ENCODE measurements at regions not wholly inside any gene's neighbourhood (a gene's known extent, or its start where the extent isn't known, plus 50 kb on each side); places are given as distances from the start of the nearest gene placed in this dataset.

DNA sequence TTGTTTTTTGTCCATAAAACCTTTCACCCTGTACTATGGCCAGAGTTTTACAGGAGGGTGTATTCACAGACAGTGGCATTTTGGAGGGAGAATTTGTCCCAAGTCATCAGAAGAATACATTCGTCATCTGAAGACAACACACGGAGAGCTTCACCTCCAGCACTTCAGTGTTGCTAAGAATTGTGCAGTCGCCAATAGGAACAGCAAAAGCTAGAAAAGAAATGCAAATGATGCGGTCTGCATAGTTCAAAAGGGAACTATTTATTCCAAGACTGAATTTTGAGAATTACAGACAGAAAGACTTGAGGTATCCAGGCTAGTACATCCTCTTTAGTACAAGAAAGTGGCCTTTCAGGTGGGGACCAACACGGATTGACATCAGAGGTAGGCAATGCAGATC, 399.2 kb upstream of the KIF2A start:
- Mint-ChIP-seq H3K4me3 (no peak overlapping the region), H3K27ac (no peak overlapping the region), H3K4me1 (ENCODE audit: low read depth) (no peaks in the 10 kb centered on the region), H3K36me3 (no peaks in the 10 kb centered on the region), H3K27me3 (no peaks in the 10 kb centered on the region), H3K9me3 (ENCODE audit: low read depth) (no peaks in the 10 kb centered on the region)

DNA sequence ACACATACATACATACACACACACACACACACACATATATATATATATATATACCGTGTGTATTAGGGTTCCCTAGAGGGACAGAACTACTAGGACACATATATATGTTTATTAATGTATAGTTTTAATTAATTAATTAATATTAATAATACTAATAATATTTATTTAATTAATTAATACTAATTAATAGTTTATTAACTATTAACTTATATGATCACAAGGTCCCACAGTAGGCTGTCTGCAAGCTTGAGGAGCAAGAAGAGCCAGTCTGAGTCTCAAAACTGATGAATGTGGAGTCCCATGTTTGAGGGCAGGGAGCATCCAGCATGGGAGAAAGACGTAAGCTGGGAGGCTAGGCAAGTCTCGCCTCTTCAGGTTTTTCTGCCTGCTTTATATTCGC, 398.0 kb upstream of the KIF2A start:
- no peak overlapping the region for H3K4me3 Mint-ChIP-seq
- no peaks in the 10 kb centered on the region for H3K36me3 Mint-ChIP-seq
- H3K27me3 Mint-ChIP-seq: no peaks in the 10 kb centered on the region
- no peaks in the 10 kb centered on the region for H3K9me3 Mint-ChIP-seq (ENCODE audit: low read depth)
- H3K27ac Mint-ChIP-seq: no peak overlapping the region
- H3K4me1 Mint-ChIP-seq (ENCODE audit: low read depth): no peaks in the 10 kb centered on the region

DNA sequence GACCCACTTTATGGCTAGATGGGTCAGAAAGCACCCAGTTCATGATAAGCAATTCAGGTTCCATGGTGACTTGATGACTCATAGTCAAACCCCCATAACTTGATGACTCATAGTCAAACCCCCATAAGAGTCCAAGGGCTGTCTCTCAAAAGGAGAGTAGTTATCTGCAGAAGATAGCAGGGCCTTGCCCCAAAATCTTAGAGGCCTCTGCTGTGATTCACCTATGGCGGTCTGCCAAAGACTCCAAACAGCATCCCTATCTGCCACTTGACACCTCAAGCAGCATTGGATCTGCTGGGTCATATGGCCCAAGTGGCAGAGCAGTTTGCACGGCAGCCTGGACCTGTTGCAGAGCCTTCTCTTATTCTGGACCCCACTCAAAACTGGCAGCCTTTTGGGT, 395.2 kb upstream of the KIF2A start:
- Mint-ChIP-seq H3K27ac (no peak overlapping the region), H3K4me1 (ENCODE audit: low read depth) (no peaks in the 10 kb centered on the region), H3K4me3 (no peak overlapping the region), H3K36me3 (no peaks in the 10 kb centered on the region), H3K9me3 (ENCODE audit: low read depth) (no peaks in the 10 kb centered on the region), H3K27me3 (no peaks in the 10 kb centered on the region)

DNA sequence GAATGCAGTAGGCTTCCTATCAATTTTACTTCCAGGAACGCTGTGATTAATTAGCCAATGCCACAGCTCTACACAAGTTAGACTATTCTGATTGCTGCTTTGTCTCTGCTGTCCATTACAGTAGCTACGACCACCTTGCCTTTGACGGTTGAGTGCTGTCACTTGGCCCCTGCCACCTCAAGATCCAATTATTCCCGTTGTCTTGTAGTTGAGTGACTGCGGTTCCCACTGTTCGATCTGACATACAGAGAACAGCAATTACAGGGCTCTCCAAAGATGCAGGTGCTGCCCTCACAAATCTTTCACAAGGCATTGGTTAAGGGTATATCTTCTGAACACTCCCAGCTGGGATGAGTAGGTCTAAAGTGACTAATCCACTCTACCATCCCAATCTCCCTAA, 393.4 kb upstream of the KIF2A start:
- no peak overlapping the region for H3K27ac Mint-ChIP-seq
- no peaks in the 10 kb centered on the region for H3K4me1 Mint-ChIP-seq (ENCODE audit: low read depth)
- no peak overlapping the region for H3K4me3 Mint-ChIP-seq
- no peaks in the 10 kb centered on the region for H3K9me3 Mint-ChIP-seq (ENCODE audit: low read depth)
- no peaks in the 10 kb centered on the region for H3K36me3 Mint-ChIP-seq
- H3K27me3 Mint-ChIP-seq: no peaks in the 10 kb centered on the region

DNA sequence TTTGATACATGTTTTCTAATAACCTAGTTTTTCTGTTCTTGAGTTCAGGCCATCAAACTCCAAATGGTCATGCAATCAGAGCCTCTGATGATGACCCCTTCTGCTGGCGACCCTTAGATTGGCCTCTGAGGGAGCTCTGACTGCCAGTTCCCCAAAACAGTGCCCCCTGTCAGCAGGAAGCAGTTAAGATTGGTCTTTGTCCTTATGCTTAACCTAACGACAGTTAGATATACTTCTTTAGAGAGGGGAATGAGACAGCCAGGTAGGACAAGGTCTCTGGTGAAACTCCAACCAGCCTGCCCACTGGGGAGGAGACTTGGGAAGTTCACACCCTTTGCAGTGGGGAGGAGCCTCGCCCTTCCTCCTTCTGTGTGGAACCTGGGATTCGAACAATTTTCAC, 390.4 kb upstream of the KIF2A start:
- no peak overlapping the region for H3K27ac Mint-ChIP-seq
- H3K36me3 Mint-ChIP-seq: no peaks in the 10 kb centered on the region
- no peaks in the 10 kb centered on the region for H3K27me3 Mint-ChIP-seq
- H3K4me1 Mint-ChIP-seq (ENCODE audit: low read depth): no peaks in the 10 kb centered on the region
- H3K9me3 Mint-ChIP-seq (ENCODE audit: low read depth): peaks cover 2% of the 10 kb centered on the region
- H3K4me3 Mint-ChIP-seq: no peak overlapping the region

DNA sequence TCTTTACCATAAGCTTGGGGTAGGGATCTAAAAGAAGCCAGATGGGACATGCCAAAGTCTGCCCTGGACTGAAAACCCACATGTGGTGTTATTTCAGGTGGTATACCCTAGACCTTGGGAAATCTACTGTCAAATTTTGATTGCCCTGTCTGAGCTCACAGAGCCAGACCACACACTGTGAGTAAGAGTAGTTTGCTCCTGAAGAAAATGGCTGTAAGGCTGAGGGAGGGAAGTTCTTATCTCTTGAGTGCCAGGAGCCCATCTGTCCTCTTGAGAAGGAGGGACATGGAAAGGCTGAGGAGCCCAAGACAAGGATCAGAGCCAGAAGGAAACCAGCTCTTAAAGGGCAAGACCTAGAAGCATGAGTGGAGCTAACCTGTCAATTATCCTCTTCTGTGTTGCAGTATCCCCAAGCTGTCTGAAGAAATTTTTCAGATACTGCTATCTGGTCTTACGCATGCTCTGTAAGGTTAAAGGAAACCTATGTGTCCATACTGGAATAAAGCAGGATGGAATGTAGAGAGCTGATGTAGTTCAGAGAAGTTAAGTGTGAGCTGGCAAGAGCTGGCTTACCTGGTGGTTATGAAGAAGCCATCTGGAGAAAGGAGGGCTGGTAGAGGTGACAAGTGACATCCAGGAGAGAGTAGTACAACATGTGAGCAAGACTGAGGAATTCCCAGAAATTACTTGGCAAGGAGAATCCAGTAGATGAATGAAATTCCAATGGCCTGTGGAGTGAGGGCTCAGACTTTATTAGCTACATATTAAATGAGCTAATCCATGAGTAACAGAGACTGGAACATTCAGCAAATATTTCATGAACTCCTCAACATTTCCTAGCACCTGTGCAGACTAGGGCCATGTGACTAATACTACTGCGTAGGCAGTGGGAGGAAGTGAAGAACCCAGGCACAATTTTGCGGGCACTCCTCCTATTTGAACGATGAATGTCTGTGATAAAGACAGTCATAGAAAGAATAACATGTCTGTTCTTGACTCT, 389.1 kb upstream of the KIF2A start:
- Mint-ChIP-seq H3K4me3 (no peak overlapping the region), H3K36me3 (no peaks in the 10 kb centered on the region), H3K4me1 (ENCODE audit: low read depth) (no peaks in the 10 kb centered on the region), H3K27ac (no peak overlapping the region), H3K27me3 (no peaks in the 10 kb centered on the region), H3K9me3 (ENCODE audit: low read depth) (peaks cover 2% of the 10 kb centered on the region)

DNA sequence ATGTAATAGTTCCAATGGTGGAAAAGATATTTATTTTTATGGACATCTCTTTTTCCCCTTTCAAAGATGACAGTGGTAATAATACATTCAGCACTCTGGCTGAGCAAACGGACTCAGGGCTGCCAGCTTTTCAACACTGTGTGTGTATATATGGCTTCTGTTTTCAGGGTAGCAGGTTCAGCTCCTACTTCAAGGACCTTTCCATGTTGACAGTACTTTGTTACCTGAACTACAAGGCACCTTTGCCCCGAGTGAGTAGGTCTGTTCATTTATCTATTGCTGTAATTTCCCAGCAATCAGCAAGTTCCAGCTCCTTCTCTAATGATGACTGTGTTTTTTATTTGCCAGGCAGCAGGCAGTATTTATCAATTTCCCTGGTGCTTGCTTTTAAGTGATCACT, 387.4 kb upstream of the KIF2A start:
- Mint-ChIP-seq H3K27me3 (no peaks in the 10 kb centered on the region), H3K9me3 (ENCODE audit: low read depth) (peaks cover 2% of the 10 kb centered on the region), H3K36me3 (no peaks in the 10 kb centered on the region), H3K27ac (no peak overlapping the region), H3K4me3 (no peak overlapping the region), H3K4me1 (ENCODE audit: low read depth) (no peaks in the 10 kb centered on the region)

DNA sequence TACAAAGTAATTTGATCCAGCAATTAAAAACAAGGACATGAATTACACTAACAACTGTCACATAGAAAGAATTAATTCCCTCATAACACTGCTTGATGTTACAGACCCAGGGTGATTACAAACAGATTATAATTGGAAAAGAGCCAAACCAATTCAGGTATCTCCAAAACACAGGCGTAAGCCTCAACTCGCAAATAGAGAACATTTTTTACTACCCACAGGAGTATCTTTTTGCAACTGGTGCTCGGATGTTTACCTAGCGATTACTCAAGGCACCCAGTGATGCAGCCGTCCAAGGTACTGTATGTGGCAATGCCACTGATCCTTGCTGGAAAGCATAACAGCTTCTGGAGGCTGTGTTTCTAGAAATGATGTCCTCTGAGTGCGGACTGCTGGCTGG, 386.1 kb upstream of the KIF2A start:
- H3K27me3 Mint-ChIP-seq: no peaks in the 10 kb centered on the region
- H3K36me3 Mint-ChIP-seq: no peaks in the 10 kb centered on the region
- no peak overlapping the region for H3K27ac Mint-ChIP-seq
- H3K4me3 Mint-ChIP-seq: no peak overlapping the region
- no peaks in the 10 kb centered on the region for H3K4me1 Mint-ChIP-seq (ENCODE audit: low read depth)
- peaks cover 2% of the 10 kb centered on the region for H3K9me3 Mint-ChIP-seq (ENCODE audit: low read depth)

DNA sequence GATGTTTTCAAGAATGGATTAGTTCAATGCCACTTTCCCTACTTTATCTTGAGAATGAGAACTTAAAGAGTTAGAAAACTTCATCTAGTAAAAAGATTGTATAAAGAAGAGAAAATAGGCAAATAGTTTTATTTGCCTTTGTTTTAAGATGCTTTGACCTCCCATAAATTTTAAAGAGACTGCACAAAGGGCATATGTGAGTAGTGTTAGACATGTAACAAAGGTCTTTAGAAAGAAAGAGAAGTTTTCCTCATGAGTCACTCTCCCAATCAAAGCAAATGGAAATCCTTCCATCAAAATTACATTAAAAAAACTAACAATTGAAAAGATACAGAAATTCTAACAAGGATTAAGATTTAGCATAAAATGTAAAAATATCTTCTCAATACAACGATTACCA, 381.8 kb upstream of the KIF2A start:
- no peak overlapping the region for H3K4me3 Mint-ChIP-seq
- H3K27ac Mint-ChIP-seq: no peak overlapping the region
- H3K36me3 Mint-ChIP-seq: no peaks in the 10 kb centered on the region
- H3K4me1 Mint-ChIP-seq (ENCODE audit: low read depth): no peaks in the 10 kb centered on the region
- H3K9me3 Mint-ChIP-seq (ENCODE audit: low read depth): peaks cover 2% of the 10 kb centered on the region
- H3K27me3 Mint-ChIP-seq: peaks cover 3% of the 10 kb centered on the region

DNA sequence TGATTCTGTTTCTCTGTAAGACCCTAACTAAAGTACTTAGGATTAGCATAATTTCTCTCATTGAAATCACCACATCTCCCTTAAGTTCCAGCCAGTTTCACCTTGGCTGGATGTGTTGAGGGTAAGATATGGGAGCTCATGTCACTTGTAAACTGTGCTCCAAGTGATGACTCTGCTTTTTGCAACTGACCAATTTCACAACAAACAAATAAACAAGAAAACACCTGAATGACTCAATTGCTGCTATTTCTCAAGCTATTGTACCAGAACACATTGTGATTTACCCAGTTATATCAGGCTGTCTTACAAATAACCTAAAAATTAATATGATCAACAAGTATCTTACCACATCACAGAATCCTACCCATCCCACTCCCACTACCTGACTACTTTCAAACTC, 379.1 kb upstream of the KIF2A start:
- Mint-ChIP-seq H3K27me3 (peaks cover 3% of the 10 kb centered on the region), H3K36me3 (no peaks in the 10 kb centered on the region), H3K4me3 (no peak overlapping the region), H3K27ac (no peak overlapping the region), H3K9me3 (ENCODE audit: low read depth) (no peaks in the 10 kb centered on the region), H3K4me1 (ENCODE audit: low read depth) (no peaks in the 10 kb centered on the region)

DNA sequence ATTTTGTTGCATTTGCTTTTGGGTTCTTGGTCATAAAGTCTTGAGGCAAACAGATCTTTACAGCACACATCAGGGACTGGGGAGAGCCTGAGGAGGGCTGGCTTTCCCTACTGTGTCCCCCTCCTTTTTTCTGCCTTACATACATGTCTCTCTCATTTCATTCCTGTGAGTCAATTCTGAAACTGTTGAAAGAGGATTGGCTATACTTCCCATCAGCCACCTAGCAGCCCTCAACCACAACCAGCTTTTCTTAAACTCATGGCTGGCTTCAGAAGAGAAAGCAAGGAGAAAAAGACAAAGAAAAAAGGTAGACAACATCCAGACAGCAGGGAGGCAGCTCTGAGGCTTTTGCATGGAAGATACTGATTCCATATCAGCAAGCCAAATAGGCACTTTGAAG, 374.8 kb upstream of the KIF2A start:
- Mint-ChIP-seq H3K27me3 (peaks cover 8% of the 10 kb centered on the region), H3K27ac (no peak overlapping the region), H3K4me3 (no peak overlapping the region), H3K36me3 (no peaks in the 10 kb centered on the region), H3K9me3 (ENCODE audit: low read depth) (no peaks in the 10 kb centered on the region), H3K4me1 (ENCODE audit: low read depth) (no peaks in the 10 kb centered on the region)

DNA sequence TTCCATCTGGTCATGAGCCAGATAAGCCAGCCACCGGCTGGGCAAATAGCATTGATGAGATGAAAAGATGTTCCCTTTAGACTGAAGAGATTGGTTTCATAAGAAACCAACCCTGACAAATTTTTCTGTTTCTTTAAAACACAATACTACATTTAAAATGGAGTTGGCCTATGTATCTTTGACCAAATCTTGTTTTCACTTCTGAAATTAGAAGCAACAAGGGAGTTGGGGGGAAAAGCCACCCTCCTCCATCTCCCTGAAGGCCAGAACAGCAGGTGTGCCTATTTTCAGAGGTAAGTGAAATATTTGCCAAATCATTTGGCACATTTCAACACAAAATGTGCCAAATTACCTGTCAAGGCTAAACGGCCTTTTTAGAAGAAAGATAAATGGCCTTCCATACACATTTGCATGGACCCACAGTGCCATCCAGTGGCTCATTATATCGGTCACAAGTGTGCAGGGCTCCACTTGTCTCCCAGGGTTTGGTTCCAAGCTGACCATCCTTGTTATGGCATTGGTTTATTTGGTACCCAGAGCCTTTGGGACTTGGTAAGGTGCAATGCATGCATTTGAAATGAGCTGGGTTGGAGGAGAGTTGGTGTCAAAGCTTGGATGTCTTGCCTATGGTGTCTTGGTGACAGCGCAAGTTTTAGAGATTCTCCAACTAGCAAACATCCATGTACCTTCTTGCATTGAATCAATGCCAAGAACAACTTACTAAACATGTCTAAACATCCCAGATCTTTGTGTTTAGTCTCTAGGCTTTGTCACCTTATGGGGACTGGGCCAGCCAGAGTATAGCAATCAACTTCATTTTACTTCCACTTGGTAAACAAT, 372.0 kb upstream of the KIF2A start:
- peaks cover 4% of the 10 kb centered on the region for H3K9me3 Mint-ChIP-seq (ENCODE audit: low read depth)
- H3K36me3 Mint-ChIP-seq: no peaks in the 10 kb centered on the region
- no peak overlapping the region for H3K27ac Mint-ChIP-seq
- no peaks in the 10 kb centered on the region for H3K4me1 Mint-ChIP-seq (ENCODE audit: low read depth)
- H3K4me3 Mint-ChIP-seq: no peak overlapping the region
- peaks cover 7% of the 10 kb centered on the region for H3K27me3 Mint-ChIP-seq

DNA sequence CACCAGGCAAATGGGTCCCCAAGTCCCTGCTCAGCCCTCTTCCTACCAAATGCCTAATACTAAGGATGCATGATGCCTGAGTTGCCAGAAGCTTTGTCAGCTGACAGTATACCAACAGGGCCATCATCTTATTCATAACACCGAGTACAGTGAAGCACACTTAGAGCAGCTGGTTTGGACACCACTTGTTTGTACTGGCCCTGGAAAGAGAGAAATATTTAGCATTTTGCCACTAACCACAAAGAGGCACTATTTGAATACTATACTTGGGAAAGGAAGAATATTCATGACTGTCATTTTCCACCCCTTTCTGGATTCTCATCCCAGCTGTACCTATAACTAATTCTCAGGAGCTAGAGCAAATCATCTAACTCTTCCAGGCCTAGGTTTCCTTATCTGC, 364.4 kb upstream of the KIF2A start:
- Mint-ChIP-seq H3K27me3 (peaks cover 3% of the 10 kb centered on the region), H3K27ac (no peak overlapping the region), H3K9me3 (ENCODE audit: low read depth) (peaks cover 3% of the 10 kb centered on the region), H3K36me3 (no peaks in the 10 kb centered on the region), H3K4me3 (no peak overlapping the region), H3K4me1 (ENCODE audit: low read depth) (no peaks in the 10 kb centered on the region)

DNA sequence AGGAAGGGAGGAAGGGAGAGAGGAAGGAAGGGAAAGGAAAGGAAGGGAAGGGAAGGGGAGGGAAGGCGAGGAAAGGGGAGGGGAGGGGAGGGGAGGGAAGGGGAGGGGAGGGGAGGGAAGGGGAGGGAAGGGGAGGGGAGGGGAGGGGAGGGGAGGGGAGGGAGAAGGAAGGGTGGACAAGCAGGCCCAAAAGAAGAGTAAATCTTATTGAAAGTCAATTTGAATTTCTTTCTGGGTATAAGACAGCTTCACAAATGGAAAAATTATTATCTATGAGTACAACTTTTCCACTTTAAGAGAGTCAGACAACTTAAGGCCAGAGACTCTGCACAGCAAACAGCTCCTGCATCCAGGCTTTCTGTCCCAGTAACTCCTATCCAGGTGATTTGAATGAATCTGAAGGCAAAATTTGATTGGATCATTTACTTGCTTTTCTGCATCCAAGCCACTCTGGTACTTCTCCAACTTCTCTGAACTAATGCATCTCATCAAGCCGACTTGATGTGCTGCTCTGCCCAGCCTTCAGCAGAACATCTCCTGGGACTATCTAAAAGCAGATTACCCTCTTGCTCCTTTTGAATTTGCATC, 363.4 kb upstream of the KIF2A start:
- H3K27ac Mint-ChIP-seq: no peak overlapping the region
- no peaks in the 10 kb centered on the region for H3K36me3 Mint-ChIP-seq
- no peaks in the 10 kb centered on the region for H3K9me3 Mint-ChIP-seq (ENCODE audit: low read depth)
- H3K27me3 Mint-ChIP-seq: peaks cover 3% of the 10 kb centered on the region
- H3K4me3 Mint-ChIP-seq: no peak overlapping the region
- H3K4me1 Mint-ChIP-seq (ENCODE audit: low read depth): no peaks in the 10 kb centered on the region

DNA sequence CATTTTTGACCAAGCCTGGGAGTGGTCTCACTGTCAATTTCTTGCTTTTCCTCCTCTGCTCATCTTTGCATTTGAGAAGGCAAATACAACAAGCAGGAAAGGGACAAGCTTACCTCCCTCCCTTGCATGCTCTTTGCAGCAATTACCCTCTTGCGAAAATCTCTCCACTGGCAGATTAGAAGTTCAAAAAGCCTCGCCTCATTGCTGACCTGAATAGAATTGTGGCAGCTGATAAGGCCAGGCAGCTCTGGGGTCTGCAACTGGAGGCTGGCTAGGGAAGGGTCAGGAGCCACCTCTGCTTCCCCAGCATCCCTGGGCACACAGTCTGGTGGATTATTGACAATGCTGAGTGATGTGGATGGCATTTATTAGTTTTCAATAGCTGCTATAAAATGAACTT, 362.3 kb upstream of the KIF2A start:
- Mint-ChIP-seq H3K9me3 (ENCODE audit: low read depth) (no peaks in the 10 kb centered on the region), H3K27me3 (peaks cover 3% of the 10 kb centered on the region), H3K4me3 (no peak overlapping the region), H3K36me3 (no peaks in the 10 kb centered on the region), H3K27ac (no peak overlapping the region), H3K4me1 (ENCODE audit: low read depth) (no peaks in the 10 kb centered on the region)
